Endodermal cell (in vitro differentiated cells): ENCODE measurements at regions not wholly inside any gene's neighbourhood (a gene's known extent, or its start where the extent isn't known, plus 50 kb on each side); places are given as distances from the start of the nearest gene placed in this dataset.

Experiments used
- DNase-seq: peaks from one replicate; pipeline ENCODE4 v3.0.0-alpha.2; 2017
- H3K27ac ChIP-seq: 2 replicates; pipeline ENCODE4 v1.5.1; 2013; ENCODE audit warnings: mild to moderate bottlenecking, low read depth, low read length, moderate library complexity
- H3K27me3 ChIP-seq: 2 replicates; pipeline ENCODE4 v1.6.1; 2013; ENCODE audit warnings: mild to moderate bottlenecking, low read length, moderate library complexity; ENCODE audit not compliant: insufficient read depth, control insufficient read depth, poor library complexity, severe bottlenecking
- H3K36me3 ChIP-seq: 2 replicates; pipeline ENCODE4 v1.7.0; 2013; ENCODE audit warnings: mild to moderate bottlenecking, low read length, moderate library complexity; ENCODE audit not compliant: control insufficient read depth, insufficient read depth
- H3K4me1 ChIP-seq: one replicate; pipeline ENCODE4 v1.7.0; 2013; ENCODE audit warnings: low read length; ENCODE audit not compliant: control insufficient read depth, insufficient read depth
- H3K4me3 ChIP-seq: 2 replicates; pipeline ENCODE4 v1.5.1; 2013; ENCODE audit warnings: mild to moderate bottlenecking, low read length, moderate library complexity
- H3K9ac ChIP-seq: 2 replicates; pipeline ENCODE4 v1.6.1; 2013; ENCODE audit warnings: mild to moderate bottlenecking, low read length, moderate library complexity; ENCODE audit not compliant: poor library complexity, severe bottlenecking; ENCODE audit errors: extremely low read depth
- H3K9me3 ChIP-seq: 2 replicates; pipeline ENCODE4 v1.6.1; 2013; ENCODE audit warnings: mild to moderate bottlenecking, low read length, moderate library complexity; ENCODE audit not compliant: control insufficient read depth
- H3K27ac Mint-ChIP-seq: 2 replicates; pipeline ENCODE4 v1.8.0; 2020; ENCODE audit warnings: mixed read lengths
- H3K27me3 Mint-ChIP-seq: 2 replicates; pipeline ENCODE4 v1.8.0; 2021; ENCODE audit warnings: mild to moderate bottlenecking, mixed read lengths; ENCODE audit not compliant: insufficient read depth
- H3K36me3 Mint-ChIP-seq: 2 replicates; pipeline ENCODE4 v1.8.0; 2020; ENCODE audit warnings: low read depth, mixed read lengths
- H3K4me1 Mint-ChIP-seq: 2 replicates; pipeline ENCODE4 v1.8.0; 2020; ENCODE audit warnings: mixed read lengths
- H3K4me3 Mint-ChIP-seq: 2 replicates; pipeline ENCODE4 v1.8.0; 2020; ENCODE audit warnings: mild to moderate bottlenecking, moderate library complexity, mixed read lengths
- H3K9me3 Mint-ChIP-seq: 2 replicates; pipeline ENCODE4 v1.8.0; 2020; ENCODE audit warnings: mild to moderate bottlenecking, mixed read lengths
- CTCF ChIP-seq: fragments of 200-600 bp; sonication (generic); conservative IDR thresholded peaks from 2 replicates; pipeline ENCODE4 v1.5.0; 2021; ENCODE audit warnings: antibody characterized with exemption, mild to moderate bottlenecking
- WGBS, 2 experiments: methylation state at CpG; one replicate each; pipeline versions ENCODE4 v1.1.5 to v1.1.7; 2013; ENCODE audit warnings: missing lambda C conversion rate in 2 of 2, mixed read lengths in 1 of 2; ENCODE audit not compliant: insufficient coverage in 1 of 2, insufficient read length in 1 of 2; 5-methylcytosine and 5-hydroxymethylcytosine counted together

- Histone ChIP-seq H3K4me1 (no peaks in the 10 kb centered on the region), H3K36me3 (no peaks in the 10 kb centered on the region), H3K4me3 (no peak overlapping the region), H3K9me3 (no peaks in the 10 kb centered on the region), H3K9ac (no peak overlapping the region), H3K27ac (no peak overlapping the region), H3K27me3 (no peaks in the 10 kb centered on the region)
- 87 to 90% methylated on average over 10 to 16 of the region's 16 CpGs for WGBS, 2 experiments
- no peaks in the 10 kb centered on the region for H3K4me1 Mint-ChIP-seq
- H3K4me3 Mint-ChIP-seq, result no peak overlapping the region
- no peaks in the 10 kb centered on the region for H3K36me3 Mint-ChIP-seq
- TF ChIP-seq CTCF, result no peak
- no peaks in the 10 kb centered on the region for H3K9me3 Mint-ChIP-seq
- H3K27me3 Mint-ChIP-seq, result no peaks in the 10 kb centered on the region
- no peak overlapping the region for H3K27ac Mint-ChIP-seq
- DNase-seq, result no peak
Measured at GRCh38 chr2:239463541-239464165, 62.8 kb upstream of the HDAC4 start.

GRCh38 chr2:239462671-239463506 lies 62.1 kb upstream of the HDAC4 start:
- H3K9me3 Mint-ChIP-seq, result no peaks in the 10 kb centered on the region
- no peak overlapping the region for H3K9ac ChIP-seq
- 92 to 94% methylated on average over 10 to 19 of the region's 19 CpGs for WGBS, 2 experiments
- no peak overlapping the region for H3K27ac ChIP-seq
- H3K4me1 Mint-ChIP-seq, result no peaks in the 10 kb centered on the region
- H3K4me3 ChIP-seq, result no peak overlapping the region
- H3K9me3 ChIP-seq, result no peaks in the 10 kb centered on the region
- no peak for TF ChIP-seq CTCF
- DNase-seq, result peak; percentile 26
- no peak overlapping the region for H3K4me3 Mint-ChIP-seq
- no peaks in the 10 kb centered on the region for H3K36me3 ChIP-seq
- no peaks in the 10 kb centered on the region for H3K4me1 ChIP-seq
- no peaks in the 10 kb centered on the region for H3K27me3 Mint-ChIP-seq
- H3K27me3 ChIP-seq, result no peaks in the 10 kb centered on the region
- no peaks in the 10 kb centered on the region for H3K36me3 Mint-ChIP-seq
- no peak overlapping the region for H3K27ac Mint-ChIP-seq

- Mint-ChIP-seq H3K36me3 (no peaks in the 10 kb centered on the region), H3K4me3 (no peak overlapping the region), H3K4me1 (no peaks in the 10 kb centered on the region), H3K9me3 (no peaks in the 10 kb centered on the region), H3K27me3 (no peaks in the 10 kb centered on the region), H3K27ac (no peak overlapping the region)
- Histone ChIP-seq H3K9ac (no peak overlapping the region), H3K4me1 (no peaks in the 10 kb centered on the region), H3K27me3 (no peaks in the 10 kb centered on the region), H3K36me3 (no peaks in the 10 kb centered on the region), H3K4me3 (no peak overlapping the region), H3K27ac (no peak overlapping the region), H3K9me3 (no peaks in the 10 kb centered on the region)
- TF ChIP-seq CTCF, result no peak
- DNase-seq, result peak; percentile 32
- WGBS, 2 experiments, result 92 to 97% methylated on average over 6 to 7 of the region's 7 CpGs
Measured at GRCh38 chr2:239462191-239462515, 61.3 kb upstream of the HDAC4 start.
